ENCODE measurements at regions not wholly inside any gene's neighbourhood (a gene's known extent, or its start where the extent isn't known, plus 50 kb on each side); places are given as distances from the start of the nearest gene placed in this dataset.

GRCh38 chr4:126779001-126779400 lies 853.8 kb upstream of the INTU start:
- no peaks in the 10 kb centered on the region for H3K4me1 ChIP-seq (ENCODE audit: control insufficient read depth in 2 of 3, insufficient read depth in 2 of 3, low read depth in 1 of 3, low read length in 3 of 3)
- H3K9me3 ChIP-seq (ENCODE audit: control insufficient read depth in 2 of 3, insufficient read depth in 1 of 3, low read length in 3 of 3) = no peaks in the 10 kb centered on the region
- no peaks in the 10 kb centered on the region for H3K27me3 ChIP-seq (ENCODE audit: control insufficient read depth, insufficient read depth, low read length)
- FAIRE-seq (no peak), DNase-seq (no peak)
- intact Hi-C loops (cut with DNase I) = no loop called here
- H3K9ac ChIP-seq (ENCODE audit: low read length in 3 of 3) = no peak overlapping the region
- no peak for TF ChIP-seq CTCF (IDR thresholded peaks at IDR 0.05; ENCODE audit: borderline replicate concordance, extremely low read depth, insufficient read depth)
- no peak overlapping the region for H3K27ac ChIP-seq (ENCODE audit: low read depth in 2 of 2, low read length in 2 of 2)
- H3K36me3 ChIP-seq (ENCODE audit: control insufficient read depth in 2 of 3, insufficient read depth in 3 of 3, low read length in 3 of 3) = no peaks in the 10 kb centered on the region
- no peak overlapping the region for H3K4me3 ChIP-seq (ENCODE audit: low read length in 3 of 3)

- Histone ChIP-seq H3K27me3 (ENCODE audit: control insufficient read depth, insufficient read depth, low read length) (no peaks in the 10 kb centered on the region), H3K4me1 (ENCODE audit: control insufficient read depth in 2 of 3, insufficient read depth in 2 of 3, low read depth in 1 of 3, low read length in 3 of 3) (no peaks in the 10 kb centered on the region), H3K36me3 (ENCODE audit: control insufficient read depth in 2 of 3, insufficient read depth in 3 of 3, low read length in 3 of 3) (no peaks in the 10 kb centered on the region), H3K27ac (ENCODE audit: low read depth in 2 of 2, low read length in 2 of 2) (no peak overlapping the region), H3K4me3 (ENCODE audit: low read length in 3 of 3) (no peak overlapping the region), H3K9ac (ENCODE audit: low read length in 3 of 3) (no peak overlapping the region), H3K9me3 (ENCODE audit: control insufficient read depth in 2 of 3, insufficient read depth in 1 of 3, low read length in 3 of 3) (no peaks in the 10 kb centered on the region)
- FAIRE-seq = no peak
- intact Hi-C loops (cut with DNase I) = no loop called here
- peak in 1 of 5 donors; percentile 24 for DNase-seq
- no peak for TF ChIP-seq CTCF (IDR thresholded peaks at IDR 0.05; ENCODE audit: borderline replicate concordance, extremely low read depth, insufficient read depth)
These were observed 853.2 kb upstream of the INTU start for GRCh38 chr4:126779436-126780166.

- Histone ChIP-seq H3K36me3 (ENCODE audit: control insufficient read depth in 2 of 3, insufficient read depth in 3 of 3, low read length in 3 of 3) (no peaks in the 10 kb centered on the region), H3K27me3 (ENCODE audit: control insufficient read depth, insufficient read depth, low read length) (no peaks in the 10 kb centered on the region), H3K27ac (ENCODE audit: low read depth in 2 of 2, low read length in 2 of 2) (no peak overlapping the region), H3K9ac (ENCODE audit: low read length in 3 of 3) (no peak overlapping the region), H3K4me3 (ENCODE audit: low read length in 3 of 3) (no peak overlapping the region), H3K9me3 (ENCODE audit: control insufficient read depth in 2 of 3, insufficient read depth in 1 of 3, low read length in 3 of 3) (no peaks in the 10 kb centered on the region), H3K4me1 (ENCODE audit: control insufficient read depth in 2 of 3, insufficient read depth in 2 of 3, low read depth in 1 of 3, low read length in 3 of 3) (no peaks in the 10 kb centered on the region)
- intact Hi-C loops (cut with DNase I) = no loop called here
- FAIRE-seq = no peak
- DNase-seq = peak in 1 of 5 donors; percentile 14
- no peak for TF ChIP-seq CTCF (IDR thresholded peaks at IDR 0.05; ENCODE audit: borderline replicate concordance, extremely low read depth, insufficient read depth)
These were observed 849.6 kb upstream of the INTU start for GRCh38 chr4:126783191-126783590.

Data from kidney (tissue), 13 donors.